Thyroid gland (tissue), 4 donors: ENCODE measurements at regions not wholly inside any gene's neighbourhood (a gene's known extent, or its start where the extent isn't known, plus 50 kb on each side); places are given as distances from the start of the nearest gene placed in this dataset.

Experiments used
- CTCF ChIP-seq, 6 experiments: fragments of 200-600 bp in 3 of 6; fragments of 450-650 bp in 3 of 6; sonication (generic) in 3 of 6; IDR thresholded peaks; one replicate each; pipeline ENCODE4 v1.5.1; 2016 to 2019; ENCODE audit warnings: antibody characterized with exemption in 6 of 6, mild to moderate bottlenecking in 2 of 6, inconsistent platforms in 1 of 6, moderate library complexity in 1 of 6
- POLR2A ChIP-seq, 2 donors: fragments of 450-650 bp; IDR thresholded peaks; one replicate each; pipeline ENCODE4 v1.6.1; 2017; ENCODE audit warnings: antibody characterized with exemption in 2 of 2, mild to moderate bottlenecking in 2 of 2, moderate library complexity in 1 of 2

- TF ChIP-seq CTCF (IDR thresholded peaks at IDR 0.05) (no peak), POLR2A (IDR thresholded peaks at IDR 0.05) (no peak)
Observed at GRCh38 chr2:224155896-224156295, 116.8 kb upstream of the SERPINE2 start.
